OCI-LY3 (cell line): ENCODE measurements at regions not wholly inside any gene's neighbourhood (a gene's known extent, or its start where the extent isn't known, plus 50 kb on each side); places are given as distances from the start of the nearest gene placed in this dataset.

Source experiments
- H2AFZ ChIP-seq: fragments of 200-600, 300-600 bp; shearing (Covaris generic); 2 replicates; pipeline ENCODE4 v1.6.0; 2014; ENCODE audit warnings: antibody characterized with exemption, low read depth, low read length
- H3K27ac ChIP-seq: fragments of 200-600, 300-600 bp; sonication (generic); 2 replicates; pipeline ENCODE4 v1.5.1; 2014; ENCODE audit warnings: mild to moderate bottlenecking, low read length, moderate library complexity, mixed read lengths
- H3K27me3 ChIP-seq: fragments of 200-600, 300-600 bp; sonication (generic); 2 replicates; pipeline ENCODE4 v1.6.1; 2014; ENCODE audit warnings: low read depth, low read length, mixed read lengths
- H3K36me3 ChIP-seq: fragments of 200-600, 300-600 bp; sonication (generic); replicated peaks from 2 replicates; pipeline ENCODE3; 2014; ENCODE audit warnings: low read depth, low read length, mixed read lengths
- H3K4me1 ChIP-seq: fragments of 300-600, 200-600 bp; sonication (generic); 2 replicates; pipeline ENCODE4 v1.6.1; 2014; ENCODE audit warnings: low read length, mixed read lengths
- H3K4me2 ChIP-seq: fragments of 200-600, 300-600 bp; sonication (generic); 2 replicates; pipeline ENCODE4 v1.6.1; 2014; ENCODE audit warnings: low read length, mixed read lengths
- H3K4me3 ChIP-seq: fragments of 300-600, 200-600 bp; sonication (generic); 2 replicates; pipeline ENCODE4 v1.5.1; 2014; ENCODE audit warnings: antibody characterized with exemption, mild to moderate bottlenecking, low read length, moderate library complexity
- H3K79me2 ChIP-seq: fragments of 300-600, 200-600 bp; shearing (Covaris generic); 2 replicates; pipeline ENCODE4 v1.6.1; 2014; ENCODE audit warnings: mild to moderate bottlenecking, low read length, mixed read lengths
- H3K9ac ChIP-seq: fragments of 300-600, 200-600 bp; shearing (Covaris generic); 2 replicates; pipeline ENCODE4 v1.6.0; 2014; ENCODE audit warnings: mild to moderate bottlenecking, low read length, moderate library complexity
- H3K9me3 ChIP-seq: fragments of 200-600, 300-600 bp; shearing (Covaris generic); 2 replicates; pipeline ENCODE4 v1.6.1; 2014; ENCODE audit warnings: low read length, mixed read lengths; ENCODE audit not compliant: insufficient read depth
- H4K20me1 ChIP-seq: fragments of 200-600, 300-600 bp; sonication (generic); 2 replicates; pipeline ENCODE4 v1.6.1; 2016; ENCODE audit warnings: low read length, mixed read lengths; ENCODE audit not compliant: insufficient read depth
- EZH2phosphoT487 ChIP-seq: fragments of 200-600 bp; shearing (Covaris generic); IDR thresholded peaks from 2 replicates; pipeline ENCODE4 v1.6.1; 2018; ENCODE audit warnings: antibody characterized with exemption, mixed run types, low read depth
- TF ChIP-seq, protein P1 (sequence below): fragments of 200-600, 300-600 bp; sonication (generic); IDR thresholded peaks from 2 replicates; pipeline ENCODE4 v1.5.1; 2014; ENCODE audit warnings: antibody characterized with exemption, low read length, low read depth

DNA sequence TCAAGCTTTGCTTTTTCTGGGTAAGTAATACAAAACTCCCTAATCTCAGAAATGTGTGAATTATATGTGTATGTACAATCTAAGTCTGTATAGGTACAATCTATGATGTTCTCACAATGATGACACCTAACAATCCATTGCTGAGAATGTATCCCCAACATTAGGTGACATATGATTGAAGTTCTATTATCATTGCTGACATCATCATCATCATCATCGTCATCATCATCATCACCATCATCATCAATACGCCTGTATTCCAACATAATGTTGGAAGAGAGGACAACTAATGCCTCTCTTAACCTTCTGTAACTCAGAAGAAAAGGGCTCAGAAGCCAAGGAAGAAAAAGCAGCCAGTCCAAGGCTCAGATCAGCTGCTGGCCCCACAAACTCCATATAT lies 84.2 kb upstream of the FBXO11 start:
- no peaks in the 10 kb centered on the region for H3K36me3 ChIP-seq
- H3K79me2 ChIP-seq = no peaks in the 10 kb centered on the region
- H3K27me3 ChIP-seq = no peaks in the 10 kb centered on the region
- no peak overlapping the region for H3K9ac ChIP-seq
- no peak overlapping the region for H3K27ac ChIP-seq
- no peak for TF ChIP-seq EZH2phosphoT487
- TF ChIP-seq, protein P1, sequence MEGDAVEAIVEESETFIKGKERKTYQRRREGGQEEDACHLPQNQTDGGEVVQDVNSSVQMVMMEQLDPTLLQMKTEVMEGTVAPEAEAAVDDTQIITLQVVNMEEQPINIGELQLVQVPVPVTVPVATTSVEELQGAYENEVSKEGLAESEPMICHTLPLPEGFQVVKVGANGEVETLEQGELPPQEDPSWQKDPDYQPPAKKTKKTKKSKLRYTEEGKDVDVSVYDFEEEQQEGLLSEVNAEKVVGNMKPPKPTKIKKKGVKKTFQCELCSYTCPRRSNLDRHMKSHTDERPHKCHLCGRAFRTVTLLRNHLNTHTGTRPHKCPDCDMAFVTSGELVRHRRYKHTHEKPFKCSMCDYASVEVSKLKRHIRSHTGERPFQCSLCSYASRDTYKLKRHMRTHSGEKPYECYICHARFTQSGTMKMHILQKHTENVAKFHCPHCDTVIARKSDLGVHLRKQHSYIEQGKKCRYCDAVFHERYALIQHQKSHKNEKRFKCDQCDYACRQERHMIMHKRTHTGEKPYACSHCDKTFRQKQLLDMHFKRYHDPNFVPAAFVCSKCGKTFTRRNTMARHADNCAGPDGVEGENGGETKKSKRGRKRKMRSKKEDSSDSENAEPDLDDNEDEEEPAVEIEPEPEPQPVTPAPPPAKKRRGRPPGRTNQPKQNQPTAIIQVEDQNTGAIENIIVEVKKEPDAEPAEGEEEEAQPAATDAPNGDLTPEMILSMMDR = no peak
- no peak overlapping the region for H3K4me3 ChIP-seq
- H3K9me3 ChIP-seq = no peaks in the 10 kb centered on the region
- H3K4me2 ChIP-seq = no peak overlapping the region
- no peaks in the 10 kb centered on the region for H4K20me1 ChIP-seq
- H3K4me1 ChIP-seq = no peaks in the 10 kb centered on the region
- no peak overlapping the region for H2AFZ ChIP-seq

DNA sequence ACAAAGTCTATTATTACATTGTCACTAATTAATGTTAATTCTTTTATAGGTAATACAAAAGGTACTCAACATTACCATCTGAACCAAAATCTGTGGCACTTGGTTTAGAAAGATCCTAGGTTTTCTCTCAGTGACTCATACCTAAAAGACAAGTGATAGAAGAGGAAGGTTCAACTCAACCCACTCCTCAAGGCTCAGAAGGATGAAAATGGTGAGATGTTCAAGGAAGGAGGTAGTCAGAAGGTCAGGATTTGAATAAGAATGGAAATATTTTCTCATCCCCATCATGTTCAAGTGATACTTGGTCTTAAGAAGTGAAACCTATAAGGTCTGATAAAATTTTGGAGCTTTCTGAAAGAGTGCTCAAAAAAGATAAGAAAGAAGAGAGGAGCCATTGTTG lies 86.4 kb upstream of the FBXO11 start:
- H2AFZ ChIP-seq = no peak overlapping the region
- H3K36me3 ChIP-seq = no peaks in the 10 kb centered on the region
- no peaks in the 10 kb centered on the region for H3K9me3 ChIP-seq
- H3K4me3 ChIP-seq = no peak overlapping the region
- no peaks in the 10 kb centered on the region for H3K27me3 ChIP-seq
- no peaks in the 10 kb centered on the region for H3K4me1 ChIP-seq
- no peak overlapping the region for H3K27ac ChIP-seq
- H3K79me2 ChIP-seq = no peaks in the 10 kb centered on the region
- no peak for TF ChIP-seq EZH2phosphoT487
- TF ChIP-seq, protein P1 = no peak
- H4K20me1 ChIP-seq = no peaks in the 10 kb centered on the region
- no peak overlapping the region for H3K9ac ChIP-seq
- no peak overlapping the region for H3K4me2 ChIP-seq

DNA sequence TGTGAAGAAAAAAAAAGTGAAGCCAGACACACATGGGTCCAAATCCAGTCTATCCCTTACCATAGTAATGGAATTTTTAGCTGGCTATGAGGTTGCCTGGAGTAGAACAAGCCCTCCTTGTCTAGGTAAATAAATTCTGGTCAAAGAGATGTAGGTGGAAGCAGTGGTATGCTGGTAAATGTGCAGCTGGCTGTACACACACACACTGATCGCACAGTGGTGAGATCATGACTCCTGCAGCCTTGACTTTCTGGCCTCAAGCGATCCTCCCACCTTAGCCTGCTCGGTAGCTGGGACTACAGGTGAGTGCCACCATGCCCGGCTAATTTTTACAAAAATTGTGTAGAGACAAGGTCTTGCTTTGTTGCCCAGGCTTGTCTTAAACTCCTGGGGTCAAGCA lies 90.5 kb upstream of the FBXO11 start:
- Histone ChIP-seq H3K4me1 (no peaks in the 10 kb centered on the region), H3K4me2 (no peak overlapping the region), H2AFZ (no peak overlapping the region), H3K79me2 (no peaks in the 10 kb centered on the region), H3K36me3 (no peaks in the 10 kb centered on the region), H3K4me3 (no peak overlapping the region), H3K27me3 (no peaks in the 10 kb centered on the region), H4K20me1 (no peaks in the 10 kb centered on the region), H3K27ac (no peak overlapping the region), H3K9me3 (no peaks in the 10 kb centered on the region), H3K9ac (no peak overlapping the region)
- no peak for TF ChIP-seq EZH2phosphoT487
- TF ChIP-seq, protein P1 = no peak

DNA sequence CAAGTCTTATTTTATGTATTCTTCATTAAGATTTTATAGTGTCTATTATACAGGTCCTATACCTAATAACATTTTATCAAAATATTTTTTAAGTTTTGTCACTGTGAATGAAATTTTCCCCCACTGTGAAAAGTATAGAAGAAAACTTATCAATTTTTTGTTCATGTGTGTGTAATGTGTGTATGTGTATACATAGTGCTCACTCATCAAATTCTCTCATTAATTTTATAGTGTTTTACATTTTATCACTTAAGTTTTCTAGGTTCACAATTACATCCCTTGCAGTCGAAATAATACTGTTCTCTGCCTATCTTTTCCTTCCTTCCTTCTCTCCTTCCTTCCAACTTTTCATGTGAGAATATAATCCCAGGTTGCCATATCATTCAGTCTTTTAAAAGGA lies 93.2 kb upstream of the FBXO11 start:
- no peak for TF ChIP-seq EZH2phosphoT487
- TF ChIP-seq, protein P1 = no peak
- Histone ChIP-seq H3K4me1 (no peaks in the 10 kb centered on the region), H3K36me3 (no peaks in the 10 kb centered on the region), H3K79me2 (no peaks in the 10 kb centered on the region), H3K27ac (no peak overlapping the region), H3K4me3 (no peak overlapping the region), H3K9me3 (no peaks in the 10 kb centered on the region), H2AFZ (no peak overlapping the region), H3K9ac (no peak overlapping the region), H4K20me1 (no peaks in the 10 kb centered on the region), H3K27me3 (no peaks in the 10 kb centered on the region), H3K4me2 (no peak overlapping the region)
